HCT116 (cell line): ENCODE measurements at regions not wholly inside any gene's neighbourhood (a gene's known extent, or its start where the extent isn't known, plus 50 kb on each side); places are given as distances from the start of the nearest gene placed in this dataset.

Source experiments
- CTCF ChIP-seq, 3 experiments: fragments of 200-600 bp in 1 of 3; sonication (generic) in 1 of 3; IDR thresholded peaks in 2 of 3; conservative IDR thresholded peaks in 1 of 3; 2 replicates each; pipeline ENCODE4 v1.5.1; 2012 to 2017; ENCODE audit warnings: low read depth in 2 of 3, low read length in 2 of 3, antibody characterized with exemption in 1 of 3, borderline replicate concordance in 1 of 3, control low read depth in 1 of 3, mild to moderate bottlenecking in 1 of 3, mixed read lengths in 1 of 3, mixed run types in 1 of 3, moderate library complexity in 1 of 3; ENCODE audit not compliant: insufficient read depth in 1 of 3
- JUND ChIP-seq: IDR thresholded peaks from 2 replicates; pipeline ENCODE4 v1.6.1; 2012

GRCh38 chr6:139657119-139657518 lies 282.7 kb upstream of the CITED2 start:
- TF ChIP-seq CTCF (IDR thresholded peaks at IDR 0.05 in 2 of 3, conservative IDR thresholded peaks at IDR 0.05 in 1 of 3; ENCODE audit: borderline replicate concordance in 1 of 3, insufficient read depth in 1 of 3, low read depth in 2 of 3, low read length in 2 of 3), result no peak
- TF ChIP-seq JUND, result no peak
